Natural killer cell treated with Interleukin-12 subunit alpha and Interleukin-12 subunit beta and Interleukin-15 and Interleukin-18, amount 100 ng/mL, for 72 hours (primary cell): ENCODE measurements at regions not wholly inside any gene's neighbourhood (a gene's known extent, or its start where the extent isn't known, plus 50 kb on each side); places are given as distances from the start of the nearest gene placed in this dataset.
"Not testable (repeated sequence)": the region's sequence is repeated elsewhere in the genome, so short reads cannot be mapped to it uniquely, and the experiment has no call there.

Source experiments
- ATAC-seq, 2 donors: fragments of 150-1000 bp; cut with Tn5 transposase in 1 of 2; sonication (Bioruptor Pico), chemical (Tn5 transposase) in 1 of 2; 2 replicates each; pipeline ENCODE4 v1.10.0; 2021
- DNase-seq: peaks from one replicate; pipeline ENCODE4 v3.0.0; 2022; ENCODE audit warnings: low spot score
- H3K27ac Mint-ChIP-seq, 2 donors: 1 replicate in 1 of 2; 2 replicates in 1 of 2; pipeline ENCODE4 v1.8.0; 2022; ENCODE audit warnings: mixed read lengths in 2 of 2, mild to moderate bottlenecking in 1 of 2, moderate library complexity in 1 of 2
- H3K27me3 Mint-ChIP-seq, 2 donors: 1 replicate in 1 of 2; 2 replicates in 1 of 2; pipeline ENCODE4 v1.8.0; 2022; ENCODE audit warnings: mixed read lengths in 2 of 2
- H3K36me3 Mint-ChIP-seq: one replicate; pipeline ENCODE4 v1.8.0; 2022; ENCODE audit warnings: mixed read lengths
- H3K4me1 Mint-ChIP-seq, 2 donors: 1 replicate in 1 of 2; 2 replicates in 1 of 2; pipeline ENCODE4 v1.8.0; 2022; ENCODE audit warnings: low read depth in 2 of 2, mixed read lengths in 2 of 2, mild to moderate bottlenecking in 1 of 2
- H3K4me3 Mint-ChIP-seq: one replicate; pipeline ENCODE4 v1.8.0; 2022; ENCODE audit warnings: mixed read lengths
- H3K9me3 Mint-ChIP-seq: 2 replicates; pipeline ENCODE4 v1.8.0; 2022; ENCODE audit warnings: mixed read lengths

DNA sequence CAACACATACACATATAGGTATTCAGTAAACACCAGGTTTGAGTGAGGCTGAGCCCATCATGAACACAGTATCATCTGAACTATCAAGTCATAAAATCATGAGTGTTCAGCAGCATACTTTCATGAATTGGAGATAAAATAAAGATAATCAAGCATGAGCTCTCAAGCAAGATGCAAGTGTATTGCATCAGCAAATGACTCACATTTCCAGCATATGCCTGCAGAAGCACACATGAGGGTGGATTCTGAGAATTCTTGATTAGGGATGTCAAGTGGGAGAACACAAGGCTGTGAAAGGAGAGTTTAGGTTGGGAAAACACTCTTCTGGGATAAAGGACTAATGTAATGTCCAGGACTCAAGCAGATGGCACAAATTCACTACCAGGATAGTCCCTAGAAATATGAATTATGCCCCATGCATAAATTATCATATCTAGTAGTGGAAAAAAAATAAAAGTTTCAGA, 299.2 kb downstream of the SRGAP2C start:
- ATAC-seq (no peak), DNase-seq (no peak)
- peaks cover 5 to 11% of the 10 kb centered on the region in 2 donors for H3K27me3 Mint-ChIP-seq
- peaks cover 10 to 26% of the 10 kb centered on the region in 2 donors for H3K4me1 Mint-ChIP-seq
- H3K4me3 Mint-ChIP-seq = no peak overlapping the region
- H3K9me3 Mint-ChIP-seq = peaks cover 4% of the 10 kb centered on the region
- peak overlapping the region in 1 of 2 donors; percentile 62 for H3K27ac Mint-ChIP-seq
- peaks cover 5% of the 10 kb centered on the region for H3K36me3 Mint-ChIP-seq

DNA sequence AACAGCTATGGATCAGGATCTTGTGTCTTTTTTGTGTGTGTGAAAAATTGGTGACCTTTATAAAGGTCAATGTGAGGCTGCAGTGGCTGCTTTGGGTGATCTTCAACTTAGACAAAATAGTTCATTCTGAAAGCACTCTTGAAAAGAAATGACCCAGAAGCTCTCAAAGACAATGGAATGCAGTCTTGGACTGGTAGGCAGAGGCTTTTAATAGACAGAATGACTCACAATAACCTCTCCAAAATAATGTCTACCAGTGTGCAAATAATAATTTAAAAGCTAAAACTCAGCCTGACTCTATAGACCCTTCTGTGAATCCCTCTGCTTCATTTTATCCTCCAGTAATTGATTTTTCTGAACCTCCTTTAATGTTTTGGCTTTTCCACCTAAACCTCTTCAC, 310.0 kb downstream of the SRGAP2C start:
- H3K9me3 Mint-ChIP-seq, H3K4me1 Mint-ChIP-seq: not testable (repeated sequence)

DNA sequence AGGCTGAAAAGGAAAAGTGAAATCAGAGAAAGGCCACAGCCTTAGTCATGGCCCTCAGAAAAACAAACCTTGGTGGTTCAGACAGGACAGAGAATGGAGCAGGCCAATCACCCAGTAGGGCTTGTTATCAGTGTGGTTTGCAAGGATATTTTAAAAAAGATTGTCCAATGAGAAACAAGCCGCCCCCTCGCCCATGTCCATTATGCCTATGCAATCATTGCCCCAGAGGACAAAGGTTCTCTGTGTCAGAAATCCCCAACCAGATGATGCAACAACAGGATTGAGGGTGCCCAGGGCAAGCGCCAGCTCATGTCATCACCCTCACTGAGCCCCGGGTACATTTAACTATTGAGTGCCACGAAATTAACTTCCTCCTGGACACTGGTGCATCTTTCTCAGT, 326.7 kb downstream of the SRGAP2C start:
- ATAC-seq = peak in 1 of 2 donors; percentile 85
- DNase-seq = peak; percentile 64
- not testable (repeated sequence) for H3K27me3 Mint-ChIP-seq, H3K4me3 Mint-ChIP-seq
- Mint-ChIP-seq H3K4me1 (peaks cover 20 to 26% of the 10 kb centered on the region in 2 donors), H3K9me3 (peaks cover 17% of the 10 kb centered on the region), H3K36me3 (peaks cover 16% of the 10 kb centered on the region), H3K27ac (peak overlapping the region in 1 of 2 donors; percentile 83)

More for the DNA sequence above, 310.0 kb downstream of the SRGAP2C start:
- not testable (repeated sequence) for ATAC-seq, H3K27ac Mint-ChIP-seq, H3K27me3 Mint-ChIP-seq, DNase-seq, H3K36me3 Mint-ChIP-seq, H3K4me3 Mint-ChIP-seq

DNA sequence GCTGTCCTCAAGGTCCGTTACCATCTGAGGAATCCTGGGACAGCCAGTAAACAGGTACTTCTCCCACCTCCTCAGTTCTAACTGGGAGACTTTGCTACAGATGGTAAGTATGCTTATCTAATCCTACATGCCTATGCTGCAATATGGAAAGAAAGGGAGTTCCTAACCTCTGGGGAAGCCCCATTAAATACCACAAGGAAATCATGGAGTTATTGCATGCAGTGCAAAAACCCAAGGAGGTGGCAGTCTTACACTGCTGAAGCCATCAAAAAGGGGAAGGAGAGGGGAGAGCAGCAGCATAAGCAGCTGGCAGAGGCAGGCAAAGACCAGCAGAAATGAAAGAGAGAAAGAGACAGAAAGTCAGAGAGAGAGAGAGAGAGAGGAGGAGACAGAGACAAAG, 327.1 kb downstream of the SRGAP2C start:
- Mint-ChIP-seq H3K4me1 (peaks cover 24 to 28% of the 10 kb centered on the region in 2 donors), H3K27ac (peak overlapping the region in 1 of 2 donors; percentile 83), H3K9me3 (peaks cover 17% of the 10 kb centered on the region), H3K36me3 (peaks cover 16% of the 10 kb centered on the region)
- ATAC-seq, H3K4me3 Mint-ChIP-seq, DNase-seq, H3K27me3 Mint-ChIP-seq: not testable (repeated sequence)

DNA sequence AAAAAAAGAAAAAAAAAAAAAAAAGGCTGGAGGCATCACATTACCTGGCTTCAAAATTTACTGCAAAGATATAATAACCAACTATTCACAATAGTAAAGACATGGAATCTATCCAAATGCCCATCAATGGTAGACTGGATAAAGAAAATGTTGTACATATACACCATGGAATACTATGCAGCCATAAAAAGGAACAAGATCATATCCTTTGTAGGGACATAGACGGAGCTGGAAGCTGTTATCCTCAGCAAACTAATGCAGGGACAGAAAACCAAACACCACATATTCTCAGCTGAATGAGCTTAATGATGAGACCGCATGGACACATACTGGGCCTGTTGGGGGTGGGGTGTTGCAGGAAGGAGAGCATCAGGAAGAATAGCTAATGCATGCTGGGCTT, 330.5 kb downstream of the SRGAP2C start:
- H3K36me3 Mint-ChIP-seq = no peaks in the 10 kb centered on the region
- peaks cover 5% of the 10 kb centered on the region for H3K9me3 Mint-ChIP-seq
- H3K27ac Mint-ChIP-seq = peak overlapping the region; percentile 75 to 85
- ATAC-seq (no peak), DNase-seq (no peak)
- H3K4me3 Mint-ChIP-seq = peak overlapping the region; percentile 2
- peaks cover 39 to 50% of the 10 kb centered on the region in 2 donors for H3K4me1 Mint-ChIP-seq
- no peaks in the 10 kb centered on the region for H3K27me3 Mint-ChIP-seq

DNA sequence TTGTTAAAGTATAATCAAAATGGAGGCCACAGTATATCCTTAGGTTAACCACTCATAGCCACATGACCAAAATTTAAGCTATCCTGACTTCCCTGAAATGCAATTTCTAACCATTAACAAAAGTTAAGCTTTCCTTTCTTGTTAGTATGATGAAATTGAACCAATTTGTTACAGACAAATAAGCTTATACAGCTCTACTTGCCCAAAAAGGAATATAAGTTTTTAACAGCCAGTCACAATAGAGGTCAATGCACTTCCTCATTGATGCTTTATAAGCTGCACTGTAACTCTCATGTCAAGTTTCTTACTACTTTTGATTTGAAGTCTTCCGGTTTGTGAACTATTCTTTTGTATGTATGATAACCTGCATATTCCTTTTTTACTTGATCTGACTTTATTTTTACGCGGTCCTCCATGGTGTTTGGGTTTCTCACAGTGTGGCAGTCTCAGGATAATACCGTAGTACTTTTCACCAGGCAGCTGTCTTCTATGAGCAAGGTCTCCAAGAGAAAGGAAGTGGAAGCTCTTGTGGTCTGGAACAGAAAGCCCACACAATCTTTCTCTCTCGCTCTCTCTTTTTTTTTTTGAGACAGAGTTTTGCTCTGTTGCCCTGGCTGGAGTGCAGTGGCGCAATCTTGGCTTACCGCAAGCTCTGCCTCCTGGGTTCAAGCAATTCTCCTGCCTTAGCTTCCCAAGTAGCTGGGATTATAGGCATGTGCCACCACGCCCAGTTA, 331.6 kb downstream of the SRGAP2C start:
- H3K27me3 Mint-ChIP-seq = no peaks in the 10 kb centered on the region
- H3K4me3 Mint-ChIP-seq = peak overlapping the region; percentile 65
- H3K36me3 Mint-ChIP-seq = no peaks in the 10 kb centered on the region
- DNase-seq (peak; percentile 79), ATAC-seq (peak; percentile 68 to 74)
- peak overlapping the region; percentile 75 to 85 for H3K27ac Mint-ChIP-seq
- peaks cover 5% of the 10 kb centered on the region for H3K9me3 Mint-ChIP-seq
- peaks cover 39 to 43% of the 10 kb centered on the region in 2 donors for H3K4me1 Mint-ChIP-seq

DNA sequence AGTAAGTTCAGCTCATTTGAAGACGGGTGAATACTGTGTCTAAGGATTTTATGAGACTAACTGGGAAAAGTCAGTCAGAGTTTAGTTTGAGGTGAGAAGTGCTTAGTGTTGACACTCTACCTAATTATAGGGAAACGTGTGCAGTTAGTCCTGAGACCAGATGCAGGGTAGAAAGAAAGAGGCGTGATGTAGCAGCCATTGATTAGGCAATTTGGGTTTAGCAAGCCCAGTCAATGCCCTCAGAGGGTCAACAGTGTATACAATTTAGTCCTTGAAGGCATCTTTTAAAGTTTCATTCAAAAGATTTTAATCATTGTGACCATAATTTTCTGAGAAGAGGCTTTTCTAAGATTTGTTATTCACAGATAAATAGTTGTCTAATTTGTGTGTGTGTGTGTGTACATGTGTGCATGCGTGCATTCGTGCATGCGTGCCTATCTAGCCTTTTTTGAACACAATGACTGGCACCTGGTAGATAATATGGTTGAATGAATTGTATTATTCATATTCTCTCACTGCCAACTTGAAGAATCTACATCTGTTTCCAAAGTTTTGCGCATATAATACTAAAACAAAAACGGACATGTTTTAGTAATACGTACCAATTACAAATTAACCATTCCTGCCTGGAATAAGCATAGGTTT, 332.9 kb downstream of the SRGAP2C start:
- Mint-ChIP-seq H3K27me3 (no peaks in the 10 kb centered on the region), H3K9me3 (no peaks in the 10 kb centered on the region), H3K4me1 (peaks cover 32 to 33% of the 10 kb centered on the region in 2 donors), H3K4me3 (peak overlapping the region; percentile 88), H3K36me3 (no peaks in the 10 kb centered on the region), H3K27ac (peak overlapping the region; percentile 75 to 85)
- no peak for ATAC-seq
- DNase-seq = no peak

DNA sequence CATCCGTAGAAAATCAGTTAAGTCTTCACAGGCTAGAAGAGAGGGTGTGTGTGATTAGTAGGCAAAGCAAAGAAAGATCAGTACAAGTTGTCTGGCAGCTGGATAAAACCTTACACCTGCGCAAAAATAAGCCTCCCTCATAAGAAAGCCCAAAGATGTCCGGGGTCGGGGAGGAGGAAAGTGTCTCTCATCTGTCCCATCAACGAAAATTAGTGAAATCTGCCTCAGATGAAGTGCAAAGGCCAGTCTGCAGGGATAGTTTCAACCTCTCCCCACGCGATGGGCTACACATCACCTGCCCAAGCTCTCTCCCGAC, 333.9 kb downstream of the SRGAP2C start:
- no peak for DNase-seq
- peak overlapping the region; percentile 62 to 80 for H3K27ac Mint-ChIP-seq

DNA sequence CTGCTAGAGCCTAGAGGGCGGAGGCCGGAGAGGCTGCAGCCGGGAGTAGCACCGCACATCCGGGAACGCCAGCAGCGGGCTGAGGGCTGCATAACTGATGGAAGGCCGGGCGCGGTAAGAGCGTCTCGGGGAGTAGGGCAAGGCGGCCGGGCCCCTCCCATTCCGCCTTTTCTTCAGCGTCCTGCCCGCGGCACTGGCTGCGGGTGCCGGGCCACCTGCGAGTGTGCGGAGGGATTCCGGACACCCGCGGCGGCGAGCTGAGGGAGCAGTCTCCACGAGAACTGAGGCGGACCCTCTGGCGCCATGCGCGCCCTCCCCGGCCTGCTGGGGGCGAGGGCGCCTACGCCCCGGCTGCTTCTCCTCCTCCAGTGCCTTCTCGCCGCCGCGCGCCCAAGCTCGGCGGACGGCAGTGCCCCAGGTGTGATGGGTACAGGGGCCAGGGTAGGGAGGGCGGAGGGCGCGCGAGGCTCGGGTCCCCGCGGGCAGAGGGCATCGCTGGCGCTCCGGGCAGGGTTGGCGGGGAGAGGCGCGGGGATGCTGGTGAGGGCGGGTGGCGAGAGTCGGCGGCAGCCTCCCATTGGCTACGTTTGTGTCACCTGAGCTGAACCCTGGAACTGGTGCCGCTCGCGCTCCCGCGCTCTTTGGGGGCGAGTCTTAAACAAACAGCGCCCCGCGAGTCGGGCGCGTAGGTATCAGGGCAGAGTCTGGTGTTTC, 334.4 kb downstream of the SRGAP2C start:
- peak; percentile 82 for DNase-seq
- Mint-ChIP-seq H3K27ac (peak overlapping the region; percentile 62 to 80), H3K36me3 (no peaks in the 10 kb centered on the region), H3K27me3 (peaks cover 0 to 2% of the 10 kb centered on the region in 2 donors), H3K9me3 (no peaks in the 10 kb centered on the region), H3K4me1 (peaks cover 31 to 33% of the 10 kb centered on the region in 2 donors), H3K4me3 (peak overlapping the region; percentile 88)
- ATAC-seq = peak; percentile 93

More for the DNA sequence above, 333.9 kb downstream of the SRGAP2C start:
- Mint-ChIP-seq H3K4me1 (peaks cover 32 to 33% of the 10 kb centered on the region in 2 donors), H3K36me3 (no peaks in the 10 kb centered on the region), H3K4me3 (peak overlapping the region; percentile 88), H3K9me3 (no peaks in the 10 kb centered on the region), H3K27me3 (peaks cover 0 to 1% of the 10 kb centered on the region in 2 donors)
- ATAC-seq = no peak

DNA sequence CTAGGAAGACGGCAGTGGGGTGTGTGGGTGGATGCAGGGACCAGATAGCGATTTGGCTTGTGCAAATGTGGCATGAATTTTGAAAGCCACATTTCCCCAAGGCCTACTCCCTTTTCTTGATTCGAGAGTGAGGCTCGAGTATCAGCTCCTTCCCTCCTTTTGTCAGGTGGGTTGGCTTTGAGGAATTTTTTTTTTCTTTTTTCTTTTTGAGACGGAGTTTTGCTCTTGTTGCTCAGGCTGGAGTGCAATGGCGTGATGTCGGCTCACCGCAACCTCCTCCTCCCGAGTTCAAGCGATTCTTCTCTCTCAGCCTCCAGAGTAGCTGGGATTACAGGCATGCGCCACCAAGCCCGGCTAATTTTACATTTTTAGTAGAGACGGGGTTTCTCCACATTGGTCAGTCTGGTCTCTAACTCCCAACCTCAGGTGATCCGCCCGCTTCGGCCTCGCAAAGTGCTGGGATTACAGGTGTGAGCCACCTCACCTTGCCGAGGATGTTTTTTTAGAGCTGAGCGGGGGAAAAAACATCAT, 335.0 kb downstream of the SRGAP2C start:
- not testable (repeated sequence) for H3K9me3 Mint-ChIP-seq, DNase-seq, H3K27me3 Mint-ChIP-seq, ATAC-seq, H3K36me3 Mint-ChIP-seq
- peaks cover 29 to 33% of the 10 kb centered on the region in 2 donors for H3K4me1 Mint-ChIP-seq
- peak overlapping the region; percentile 62 to 78 for H3K27ac Mint-ChIP-seq
- H3K4me3 Mint-ChIP-seq = peak overlapping the region; percentile 88

DNA sequence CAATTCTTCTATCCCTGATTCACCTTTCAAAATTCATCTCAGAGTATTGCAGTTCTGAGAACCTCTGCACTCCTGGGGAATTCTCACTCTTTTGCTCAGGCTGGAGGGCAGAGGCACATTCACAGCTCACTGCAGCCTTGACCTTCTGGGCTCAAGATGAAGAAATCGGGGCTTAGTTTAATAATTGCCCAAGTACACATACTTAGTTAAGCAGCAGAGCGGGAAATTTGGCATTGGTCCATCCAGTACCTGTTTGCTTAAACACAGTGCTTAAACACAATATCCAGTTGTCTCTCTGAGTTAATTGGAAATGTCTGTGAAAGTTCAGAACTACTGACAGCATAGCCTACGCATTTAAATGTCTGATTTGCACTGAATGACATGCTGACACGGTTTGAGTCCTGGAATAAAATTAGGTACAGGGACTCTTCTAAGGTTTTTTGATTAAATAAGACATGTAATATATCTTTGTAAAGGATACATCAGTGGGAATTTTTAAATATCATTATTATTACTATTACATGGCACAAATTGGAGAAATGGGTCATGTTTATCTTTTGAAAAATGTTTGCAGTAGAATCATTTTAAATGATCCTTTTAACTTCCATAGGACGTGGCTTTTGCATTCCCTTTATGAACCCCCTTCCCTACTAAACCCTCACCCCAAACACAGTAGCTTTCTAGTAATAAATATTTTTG, 337.4 kb downstream of the SRGAP2C start:
- no peaks in the 10 kb centered on the region for H3K9me3 Mint-ChIP-seq
- peaks cover 11 to 24% of the 10 kb centered on the region in 2 donors for H3K4me1 Mint-ChIP-seq
- no peak overlapping the region for H3K4me3 Mint-ChIP-seq
- no peak for DNase-seq
- H3K27ac Mint-ChIP-seq = no peak overlapping the region
- no peak for ATAC-seq
- H3K36me3 Mint-ChIP-seq = no peaks in the 10 kb centered on the region
- H3K27me3 Mint-ChIP-seq = peaks cover 0 to 2% of the 10 kb centered on the region in 2 donors

DNA sequence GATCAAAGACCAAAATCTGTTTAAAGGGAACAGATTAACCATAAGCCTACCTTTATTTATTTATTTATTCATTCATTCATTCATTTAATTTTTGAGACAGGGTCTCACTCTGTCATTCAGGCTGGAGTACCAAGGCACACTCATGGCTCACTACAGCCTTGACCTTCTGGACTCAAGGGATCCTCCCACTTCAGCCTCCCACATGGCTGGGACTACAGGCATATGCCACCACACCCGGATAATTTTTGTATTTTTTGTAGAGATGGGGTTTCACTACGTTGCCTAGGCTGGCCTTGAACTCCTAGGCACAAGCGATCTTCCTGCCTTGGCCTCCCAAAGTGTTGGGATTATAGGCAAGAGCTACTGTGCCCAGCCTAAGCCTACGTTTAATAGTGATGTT, 338.3 kb downstream of the SRGAP2C start:
- Mint-ChIP-seq H3K4me1 (peaks cover 6 to 19% of the 10 kb centered on the region in 2 donors), H3K27ac (peak overlapping the region in 1 of 2 donors; percentile 48)
- H3K36me3 Mint-ChIP-seq, ATAC-seq, DNase-seq, H3K4me3 Mint-ChIP-seq, H3K9me3 Mint-ChIP-seq, H3K27me3 Mint-ChIP-seq: not testable (repeated sequence)

DNA sequence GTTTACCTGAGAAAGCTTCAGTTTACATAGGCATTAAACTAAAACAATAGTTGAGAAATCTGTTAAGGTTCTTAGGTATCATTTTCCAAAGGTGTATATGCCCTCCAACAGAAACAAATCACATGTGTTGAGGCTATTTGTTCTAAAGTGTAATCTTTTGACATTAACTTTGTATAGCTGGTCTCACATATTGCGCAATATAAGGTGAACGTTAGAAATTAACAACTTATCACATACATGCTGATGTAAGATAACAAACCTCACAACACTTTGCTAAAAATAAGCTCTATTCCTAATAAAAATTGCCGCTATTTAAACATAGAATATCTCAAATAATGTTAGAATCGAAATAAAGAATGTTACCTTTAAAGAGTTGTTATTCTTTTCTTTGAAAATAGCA, 340.6 kb downstream of the SRGAP2C start:
- H3K4me1 Mint-ChIP-seq = peaks cover 5 to 9% of the 10 kb centered on the region in 2 donors
- no peaks in the 10 kb centered on the region for H3K36me3 Mint-ChIP-seq
- peaks cover 0 to 2% of the 10 kb centered on the region in 2 donors for H3K27me3 Mint-ChIP-seq
- H3K27ac Mint-ChIP-seq = no peak overlapping the region
- H3K9me3 Mint-ChIP-seq = no peaks in the 10 kb centered on the region
- ATAC-seq (no peak), DNase-seq (no peak)
- H3K4me3 Mint-ChIP-seq = no peak overlapping the region
